ENCODE measurements at regions not wholly inside any gene's neighbourhood (a gene's known extent, or its start where the extent isn't known, plus 50 kb on each side); places are given as distances from the start of the nearest gene placed in this dataset.

GRCh38 chr9:90499761-90500160, 142.9 kb downstream of the DIRAS2 start:
- Histone ChIP-seq H4K91ac (ENCODE audit: low read length) (no peak overlapping the region), H2AK5ac (ENCODE audit: low read length, severe bottlenecking) (no peak overlapping the region), H3K4me1 (ENCODE audit: control insufficient read depth, insufficient read depth, low read depth, low read length) (no peaks in the 10 kb centered on the region), H3K9me3 (ENCODE audit: control insufficient read depth, low read length) (peaks cover 5% of the 10 kb centered on the region), H3K27me3 (ENCODE audit: control insufficient read depth in 1 of 2, insufficient read depth in 1 of 2, low read length in 2 of 2) (no peaks in the 10 kb centered on the region), H3K4ac (ENCODE audit: low read depth in 1 of 2, low read length in 2 of 2) (no peak overlapping the region), H2BK12ac (ENCODE audit: low read length in 2 of 2) (no peak overlapping the region), H3K9ac (ENCODE audit: low read length) (no peak overlapping the region), H3K27ac (ENCODE audit: low read length, poor library complexity, severe bottlenecking) (no peak overlapping the region), H2BK15ac (ENCODE audit: low read depth, poor library complexity, severe bottlenecking) (no peak overlapping the region), H2AFZ (ENCODE audit: low read depth, low read length) (no peak overlapping the region), H3K4me3 (ENCODE audit: insufficient read depth in 1 of 2, low read depth in 1 of 2, low read length in 2 of 2) (no peak overlapping the region), H2BK120ac (ENCODE audit: low read depth, low read length) (no peak overlapping the region), H2BK5ac (ENCODE audit: low read depth, low read length, poor library complexity, severe bottlenecking) (no peak overlapping the region), H3K36me3 (ENCODE audit: control insufficient read depth in 1 of 2, insufficient read depth in 2 of 2, low read depth in 1 of 2, low read length in 2 of 2) (no peaks in the 10 kb centered on the region), H3K18ac (ENCODE audit: low read depth in 1 of 2, low read length in 2 of 2) (no peak overlapping the region), H3K4me2 (ENCODE audit: low read length, poor library complexity, severe bottlenecking) (no peak overlapping the region), H4K8ac (ENCODE audit: low read length) (no peak overlapping the region), H3K79me1 (replicated peaks; ENCODE audit: low read length, poor library complexity, severe bottlenecking) (no peaks in the 10 kb centered on the region), H3K23ac (ENCODE audit: low read length in 2 of 2) (no peak overlapping the region), H3K14ac (ENCODE audit: low read length in 2 of 2) (no peak overlapping the region)
- 95% methylated on average over 2 of the region's 2 CpGs for WGBS
- no peak for DNase-seq

GRCh38 chr9:90502134-90502533, 140.5 kb downstream of the DIRAS2 start:
- no peak for DNase-seq
- Histone ChIP-seq H3K4me2 (ENCODE audit: low read length, poor library complexity, severe bottlenecking) (no peak overlapping the region), H4K8ac (ENCODE audit: low read length) (no peak overlapping the region), H2BK15ac (ENCODE audit: low read depth, poor library complexity, severe bottlenecking) (no peak overlapping the region), H2AK5ac (ENCODE audit: low read length, severe bottlenecking) (no peak overlapping the region), H3K79me1 (replicated peaks; ENCODE audit: low read length, poor library complexity, severe bottlenecking) (no peaks in the 10 kb centered on the region), H3K9ac (ENCODE audit: low read length) (no peak overlapping the region), H3K4ac (ENCODE audit: low read depth in 1 of 2, low read length in 2 of 2) (no peak overlapping the region), H2BK5ac (ENCODE audit: low read depth, low read length, poor library complexity, severe bottlenecking) (no peak overlapping the region), H2BK12ac (ENCODE audit: low read length in 2 of 2) (no peak overlapping the region), H3K18ac (ENCODE audit: low read depth in 1 of 2, low read length in 2 of 2) (no peak overlapping the region), H3K4me3 (ENCODE audit: insufficient read depth in 1 of 2, low read depth in 1 of 2, low read length in 2 of 2) (no peak overlapping the region), H2AFZ (ENCODE audit: low read depth, low read length) (no peak overlapping the region), H3K27me3 (ENCODE audit: control insufficient read depth in 1 of 2, insufficient read depth in 1 of 2, low read length in 2 of 2) (no peaks in the 10 kb centered on the region), H3K9me3 (ENCODE audit: control insufficient read depth, low read length) (no peaks in the 10 kb centered on the region), H3K4me1 (ENCODE audit: control insufficient read depth, insufficient read depth, low read depth, low read length) (no peaks in the 10 kb centered on the region), H3K14ac (ENCODE audit: low read length in 2 of 2) (no peak overlapping the region), H3K36me3 (ENCODE audit: control insufficient read depth in 1 of 2, insufficient read depth in 2 of 2, low read depth in 1 of 2, low read length in 2 of 2) (no peaks in the 10 kb centered on the region), H3K27ac (ENCODE audit: low read length, poor library complexity, severe bottlenecking) (no peak overlapping the region), H3K23ac (ENCODE audit: low read length in 2 of 2) (no peak overlapping the region), H2BK120ac (ENCODE audit: low read depth, low read length) (no peak overlapping the region), H4K91ac (ENCODE audit: low read length) (no peak overlapping the region)
- WGBS: 71% methylated on average over 1 of the region's 4 CpGs

- Histone ChIP-seq H3K4me1 (ENCODE audit: control insufficient read depth, insufficient read depth, low read depth, low read length) (no peaks in the 10 kb centered on the region), H2AK5ac (ENCODE audit: low read length, severe bottlenecking) (no peak overlapping the region), H3K4ac (ENCODE audit: low read depth in 1 of 2, low read length in 2 of 2) (no peak overlapping the region), H2AFZ (ENCODE audit: low read depth, low read length) (no peak overlapping the region), H3K4me3 (ENCODE audit: insufficient read depth in 1 of 2, low read depth in 1 of 2, low read length in 2 of 2) (no peak overlapping the region), H2BK15ac (ENCODE audit: low read depth, poor library complexity, severe bottlenecking) (no peak overlapping the region), H3K14ac (ENCODE audit: low read length in 2 of 2) (no peak overlapping the region), H2BK120ac (ENCODE audit: low read depth, low read length) (no peak overlapping the region), H3K18ac (ENCODE audit: low read depth in 1 of 2, low read length in 2 of 2) (no peak overlapping the region), H3K23ac (ENCODE audit: low read length in 2 of 2) (no peak overlapping the region), H3K27me3 (ENCODE audit: control insufficient read depth in 1 of 2, insufficient read depth in 1 of 2, low read length in 2 of 2) (no peaks in the 10 kb centered on the region), H4K8ac (ENCODE audit: low read length) (no peak overlapping the region), H4K91ac (ENCODE audit: low read length) (no peak overlapping the region), H2BK5ac (ENCODE audit: low read depth, low read length, poor library complexity, severe bottlenecking) (no peak overlapping the region), H3K79me1 (replicated peaks; ENCODE audit: low read length, poor library complexity, severe bottlenecking) (no peaks in the 10 kb centered on the region), H3K27ac (ENCODE audit: low read length, poor library complexity, severe bottlenecking) (no peak overlapping the region), H2BK12ac (ENCODE audit: low read length in 2 of 2) (no peak overlapping the region), H3K9me3 (ENCODE audit: control insufficient read depth, low read length) (no peaks in the 10 kb centered on the region), H3K4me2 (ENCODE audit: low read length, poor library complexity, severe bottlenecking) (no peak overlapping the region), H3K9ac (ENCODE audit: low read length) (no peak overlapping the region), H3K36me3 (ENCODE audit: control insufficient read depth in 1 of 2, insufficient read depth in 2 of 2, low read depth in 1 of 2, low read length in 2 of 2) (no peaks in the 10 kb centered on the region)
- no peak for DNase-seq
Observed at GRCh38 chr9:90504486-90504885, 138.1 kb downstream of the DIRAS2 start.

GRCh38 chr9:90505695-90506094, 136.9 kb downstream of the DIRAS2 start:
- Histone ChIP-seq H3K36me3 (ENCODE audit: control insufficient read depth in 1 of 2, insufficient read depth in 2 of 2, low read depth in 1 of 2, low read length in 2 of 2) (no peaks in the 10 kb centered on the region), H4K8ac (ENCODE audit: low read length) (no peak overlapping the region), H4K91ac (ENCODE audit: low read length) (no peak overlapping the region), H2AFZ (ENCODE audit: low read depth, low read length) (no peak overlapping the region), H3K23ac (ENCODE audit: low read length in 2 of 2) (no peak overlapping the region), H2BK120ac (ENCODE audit: low read depth, low read length) (no peak overlapping the region), H3K4me3 (ENCODE audit: insufficient read depth in 1 of 2, low read depth in 1 of 2, low read length in 2 of 2) (no peak overlapping the region), H3K4ac (ENCODE audit: low read depth in 1 of 2, low read length in 2 of 2) (no peak overlapping the region), H2BK12ac (ENCODE audit: low read length in 2 of 2) (no peak overlapping the region), H3K27me3 (ENCODE audit: control insufficient read depth in 1 of 2, insufficient read depth in 1 of 2, low read length in 2 of 2) (no peaks in the 10 kb centered on the region), H2BK5ac (ENCODE audit: low read depth, low read length, poor library complexity, severe bottlenecking) (no peak overlapping the region), H2BK15ac (ENCODE audit: low read depth, poor library complexity, severe bottlenecking) (no peak overlapping the region), H2AK5ac (ENCODE audit: low read length, severe bottlenecking) (no peak overlapping the region), H3K14ac (ENCODE audit: low read length in 2 of 2) (no peak overlapping the region), H3K18ac (ENCODE audit: low read depth in 1 of 2, low read length in 2 of 2) (no peak overlapping the region), H3K79me1 (replicated peaks; ENCODE audit: low read length, poor library complexity, severe bottlenecking) (no peaks in the 10 kb centered on the region), H3K4me2 (ENCODE audit: low read length, poor library complexity, severe bottlenecking) (no peak overlapping the region), H3K9ac (ENCODE audit: low read length) (no peak overlapping the region), H3K4me1 (ENCODE audit: control insufficient read depth, insufficient read depth, low read depth, low read length) (no peaks in the 10 kb centered on the region), H3K9me3 (ENCODE audit: control insufficient read depth, low read length) (no peaks in the 10 kb centered on the region), H3K27ac (ENCODE audit: low read length, poor library complexity, severe bottlenecking) (no peak overlapping the region)
- no CpG with 5 or more reads among the region's 1 CpG for WGBS
- DNase-seq: no peak
